A673 (cell line): ENCODE measurements at regions not wholly inside any gene's neighbourhood (a gene's known extent, or its start where the extent isn't known, plus 50 kb on each side); places are given as distances from the start of the nearest gene placed in this dataset.

Experiments
- EZH2 ChIP-seq: fragments of 200-600 bp; sonication (generic); IDR thresholded peaks from 2 replicates; pipeline ENCODE4 v1.6.1; 2017; ENCODE audit warnings: borderline replicate concordance, low read depth, mild to moderate bottlenecking, mixed read lengths, antibody characterized with exemption, low read length; ENCODE audit not compliant: poor library complexity, severe bottlenecking
- TF ChIP-seq, protein P1 (sequence below): fragments of 300-800, 200-600 bp; sonication (generic); conservative IDR thresholded peaks from 2 replicates; pipeline ENCODE4 v1.5.1; 2017; ENCODE audit warnings: low read depth, mild to moderate bottlenecking, antibody characterized with exemption, low read length, moderate library complexity, mixed read lengths

DNA sequence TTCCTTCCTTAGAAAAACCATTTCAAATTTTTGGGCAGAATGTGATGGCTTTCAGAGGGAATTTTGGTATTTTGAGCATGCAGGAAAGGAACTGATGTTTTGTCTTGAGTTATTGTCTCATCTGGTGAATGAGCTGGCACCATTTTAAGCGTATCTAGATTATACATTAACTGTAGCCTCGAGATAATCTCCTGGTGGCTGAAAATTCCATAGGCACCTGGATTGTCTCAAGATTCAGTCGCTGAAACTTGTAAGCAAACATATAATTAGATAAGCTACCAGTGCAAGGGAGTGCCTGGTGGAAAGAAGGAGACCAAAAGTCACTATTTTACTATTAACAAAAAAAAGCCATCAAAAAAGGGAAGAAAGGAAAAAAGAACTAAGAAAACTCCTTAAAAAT lies 687.8 kb upstream of the DDX18 start:
- TF ChIP-seq, protein P1, sequence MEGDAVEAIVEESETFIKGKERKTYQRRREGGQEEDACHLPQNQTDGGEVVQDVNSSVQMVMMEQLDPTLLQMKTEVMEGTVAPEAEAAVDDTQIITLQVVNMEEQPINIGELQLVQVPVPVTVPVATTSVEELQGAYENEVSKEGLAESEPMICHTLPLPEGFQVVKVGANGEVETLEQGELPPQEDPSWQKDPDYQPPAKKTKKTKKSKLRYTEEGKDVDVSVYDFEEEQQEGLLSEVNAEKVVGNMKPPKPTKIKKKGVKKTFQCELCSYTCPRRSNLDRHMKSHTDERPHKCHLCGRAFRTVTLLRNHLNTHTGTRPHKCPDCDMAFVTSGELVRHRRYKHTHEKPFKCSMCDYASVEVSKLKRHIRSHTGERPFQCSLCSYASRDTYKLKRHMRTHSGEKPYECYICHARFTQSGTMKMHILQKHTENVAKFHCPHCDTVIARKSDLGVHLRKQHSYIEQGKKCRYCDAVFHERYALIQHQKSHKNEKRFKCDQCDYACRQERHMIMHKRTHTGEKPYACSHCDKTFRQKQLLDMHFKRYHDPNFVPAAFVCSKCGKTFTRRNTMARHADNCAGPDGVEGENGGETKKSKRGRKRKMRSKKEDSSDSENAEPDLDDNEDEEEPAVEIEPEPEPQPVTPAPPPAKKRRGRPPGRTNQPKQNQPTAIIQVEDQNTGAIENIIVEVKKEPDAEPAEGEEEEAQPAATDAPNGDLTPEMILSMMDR: no peak
- TF ChIP-seq EZH2: no peak
